ENCODE measurements at regions not wholly inside any gene's neighbourhood (a gene's known extent, or its start where the extent isn't known, plus 50 kb on each side); places are given as distances from the start of the nearest gene placed in this dataset.

DNA sequence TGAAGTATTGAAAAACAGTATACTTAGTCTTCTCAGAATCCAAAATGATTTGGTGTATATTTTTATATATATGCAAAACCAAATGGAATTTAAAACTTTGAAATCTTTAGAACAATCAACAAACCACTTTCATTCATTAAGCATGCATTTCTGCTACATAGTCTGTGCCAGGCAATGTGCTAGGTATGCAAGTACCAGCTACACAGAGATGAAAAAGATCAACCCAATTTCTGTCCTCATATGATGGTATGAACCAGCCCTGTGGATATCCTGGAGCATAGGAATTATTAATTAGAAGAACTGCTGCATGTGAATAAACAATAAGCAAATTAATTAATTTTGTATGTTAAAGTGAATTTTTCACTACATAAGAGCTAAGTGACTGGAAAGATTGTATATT lies 51.2 kb upstream of the RTN4 start:
- DNase-seq, result no peak

DNA sequence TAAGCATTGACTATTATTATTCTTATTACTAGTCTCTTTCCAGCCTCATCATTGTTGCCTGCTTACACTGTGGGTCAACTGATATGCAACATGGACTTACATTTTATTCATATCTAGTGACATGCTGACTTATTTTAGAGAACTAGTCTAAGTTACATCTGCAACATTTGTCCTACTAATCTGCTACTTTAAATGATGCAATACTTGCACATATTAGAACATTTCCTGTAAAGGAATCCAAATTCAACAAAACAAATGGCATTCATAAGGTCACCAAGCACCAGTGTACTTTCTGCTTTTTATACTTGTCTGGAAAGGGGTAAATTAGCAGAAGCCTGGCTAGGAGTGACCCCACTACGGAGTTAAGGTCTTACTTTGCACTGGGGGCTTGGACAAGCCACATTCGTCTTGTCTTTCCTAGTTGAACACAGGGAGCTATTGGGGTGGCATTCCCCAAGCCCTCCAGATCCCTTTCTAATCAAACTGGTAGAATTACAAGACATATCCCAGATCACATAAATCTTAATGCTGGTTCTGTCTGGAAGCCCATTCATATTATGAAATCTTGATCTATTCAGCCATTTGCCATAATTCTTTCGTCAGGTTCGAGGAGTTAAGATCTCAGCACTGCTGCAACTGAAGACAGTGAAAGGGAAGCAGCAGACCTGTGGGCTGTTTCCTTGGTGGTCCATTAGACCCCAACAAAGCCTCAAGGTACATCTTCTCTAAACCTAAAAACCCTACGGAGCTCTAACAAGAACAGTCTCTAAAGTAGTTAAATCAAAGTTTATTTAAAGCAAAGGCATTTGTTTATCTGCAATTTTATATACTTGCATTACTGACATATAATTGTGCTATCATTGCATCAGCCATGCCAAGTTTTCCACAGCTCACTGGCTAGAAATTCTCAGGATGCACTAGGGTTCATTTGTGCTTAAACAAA lies 49.9 kb upstream of the RTN4 start:
- DNase-seq, result peak; percentile 19
